Endothelial cell of umbilical vein (primary cell): ENCODE measurements at regions not wholly inside any gene's neighbourhood (a gene's known extent, or its start where the extent isn't known, plus 50 kb on each side); places are given as distances from the start of the nearest gene placed in this dataset.

Source experiments
- BruUV-seq: library from RNA; stranded (reverse); fragments of 400-500 nt; replicated peaks from 2 replicates; lab custom pipeline; 2021; lab: Mats Ljungman, UMichigan
- CTCF ChIA-PET: fragments of 300-600, 350-600 bp; sonication (Branson Sonifier 250); formaldehyde crosslinking; loops from one replicate; lab custom pipeline; 2021; ENCODE audit warnings: antibody characterized with exemption, inconsistent platforms; lab: Charles Lee
- POLR2A ChIA-PET: fragments of 300-600, 350-600 bp; sonication (Branson Sonifier 250); formaldehyde crosslinking; loops from one replicate; lab custom pipeline; 2021; ENCODE audit warnings: antibody characterized with exemption, inconsistent platforms; lab: Charles Lee
- DNase-seq: peaks from one replicate; pipeline ENCODE4 v3.0.0-alpha.2; 2011; ENCODE audit warnings: low read depth, low spot score
- FAIRE-seq: peaks from 2 replicates; lab custom pipeline; 2011; peaks lifted over from hg19 to GRCh38; lab: Jason Lieb, UNC
- H2AFZ ChIP-seq: 2 replicates; pipeline ENCODE4 v1.6.0; 2012; ENCODE audit warnings: low read depth, low read length, control low read depth, inconsistent platforms
- H3K27ac ChIP-seq: 2 replicates; pipeline ENCODE4 v1.5.1; 2011; ENCODE audit warnings: low read depth, mild to moderate bottlenecking, control low read depth, low read length, moderate library complexity; ENCODE audit not compliant: insufficient read depth
- H3K27me3 ChIP-seq, 2 experiments: 2 replicates each; pipeline versions ENCODE4 v1.6.0 to v1.6.1; 2011; ENCODE audit warnings: low read length in 2 of 2, mixed read lengths in 1 of 2; ENCODE audit not compliant: control insufficient read depth in 2 of 2, insufficient read depth in 2 of 2
- H3K36me3 ChIP-seq, 2 experiments: 2 replicates in 1 of 2; 3 replicates in 1 of 2; pipeline ENCODE4 v1.5.1; 2011; ENCODE audit warnings: low read length in 2 of 2, mild to moderate bottlenecking in 1 of 2, moderate library complexity in 1 of 2; ENCODE audit not compliant: control insufficient read depth in 2 of 2, insufficient read depth in 2 of 2; ENCODE audit errors: extremely low read depth in 1 of 2
- H3K4me1 ChIP-seq: 3 replicates; pipeline ENCODE4 v1.5.1; 2011; ENCODE audit warnings: mild to moderate bottlenecking, low read length; ENCODE audit not compliant: control insufficient read depth, insufficient read depth; ENCODE audit errors: extremely low read depth
- H3K4me2 ChIP-seq: 2 replicates; pipeline ENCODE4 v1.6.1; 2011; ENCODE audit warnings: low read length, control low read depth, mixed read lengths; ENCODE audit not compliant: insufficient read depth
- H3K4me3 ChIP-seq, 3 experiments: fragments of 200-600 bp in 1 of 3; sonication (generic), shearing (Covaris generic) in 1 of 3; replicated peaks in 1 of 3; 2 replicates each; pipeline ENCODE4 v1.5.1; 2011 to 2016; ENCODE audit warnings: control low read depth in 3 of 3, low read length in 3 of 3, mild to moderate bottlenecking in 2 of 3, inconsistent platforms in 1 of 3, low read depth in 1 of 3, moderate library complexity in 1 of 3; ENCODE audit not compliant: insufficient read depth in 1 of 3
- H3K79me2 ChIP-seq: 2 replicates; pipeline ENCODE4 v1.6.0; 2012; ENCODE audit warnings: low read length, inconsistent platforms; ENCODE audit not compliant: control insufficient read depth, insufficient read depth
- H3K9ac ChIP-seq: replicated peaks from 2 replicates; pipeline ENCODE3; 2011; ENCODE audit warnings: low read length, control low read depth; ENCODE audit not compliant: insufficient read depth; ENCODE audit errors: extremely low read depth
- H3K9me1 ChIP-seq: replicated peaks from 3 replicates; pipeline ENCODE4 v1.6.0; 2011; ENCODE audit warnings: mild to moderate bottlenecking, low read length; ENCODE audit not compliant: control insufficient read depth, insufficient read depth; ENCODE audit errors: extremely low read depth
- H3K9me3 ChIP-seq: replicated peaks from 2 replicates; pipeline ENCODE4 v1.5.1; 2012; ENCODE audit warnings: low read length, inconsistent platforms; ENCODE audit not compliant: control insufficient read depth, insufficient read depth
- H4K20me1 ChIP-seq: replicated peaks from 2 replicates; pipeline ENCODE3; 2011; ENCODE audit warnings: mild to moderate bottlenecking, low read length; ENCODE audit not compliant: control insufficient read depth, insufficient read depth; ENCODE audit errors: extremely low read depth
- CTCF ChIP-seq, 2 donors: IDR thresholded peaks; 1 replicate in 1 of 2; 2 replicates in 1 of 2; pipeline ENCODE4 v1.5.1; 2011; ENCODE audit warnings: low read length in 2 of 2, mild to moderate bottlenecking in 2 of 2, moderate library complexity in 2 of 2, control low read depth in 1 of 2, inconsistent platforms in 1 of 2, low read depth in 1 of 2; ENCODE audit not compliant: insufficient read depth in 1 of 2; ENCODE audit errors: extremely low read depth in 1 of 2
- FOS ChIP-seq: IDR thresholded peaks from 2 replicates; pipeline ENCODE4 v1.6.1; 2011; ENCODE audit warnings: mild to moderate bottlenecking, low read length, moderate library complexity, borderline replicate concordance; ENCODE audit not compliant: insufficient read depth
- JUN ChIP-seq: IDR thresholded peaks from 2 replicates; pipeline ENCODE4 v1.6.1; 2011; ENCODE audit warnings: borderline replicate concordance, low read depth; ENCODE audit not compliant: insufficient read length, insufficient read depth
- POLR2A ChIP-seq: IDR thresholded peaks from 2 replicates; pipeline ENCODE4 v1.6.1; 2012; ENCODE audit warnings: low read depth, mild to moderate bottlenecking, control low read depth, low read length
- POLR2AphosphoS5 ChIP-seq: IDR thresholded peaks from 2 replicates; pipeline ENCODE4 v1.6.1; 2012; ENCODE audit warnings: low read depth, mild to moderate bottlenecking, control low read depth, low read length, moderate library complexity; ENCODE audit not compliant: insufficient read depth
- dilution Hi-C: fragments of 300-500 bp; cut with MboI; formaldehyde crosslinking; loops from one replicate; pipeline ENCODE4 v1.15.0; 2019; ENCODE audit warnings: low sequenced_read_pairs; ENCODE audit not compliant: extremely low pct_ligation_motif_present
- intact Hi-C: fragments of 100-400 bp; cut with micrococcal nuclease; formaldehyde crosslinking; loops from one replicate; pipeline ENCODE4 v1.10.0; 2022

GRCh38 chr3:102599819-102600576 is 165.2 kb downstream of the ZPLD1 start:
- Histone ChIP-seq H3K9me3 (no peaks in the 10 kb centered on the region), H3K27me3 (no peaks in the 10 kb centered on the region), H3K36me3 (no peaks in the 10 kb centered on the region), H4K20me1 (no peaks in the 10 kb centered on the region), H2AFZ (no peak overlapping the region), H3K4me1 (no peaks in the 10 kb centered on the region), H3K4me2 (no peak overlapping the region), H3K79me2 (no peaks in the 10 kb centered on the region), H3K9ac (no peak overlapping the region), H3K4me3 (no peak overlapping the region), H3K9me1 (no peaks in the 10 kb centered on the region), H3K27ac (no peak overlapping the region)
- no peak for TF ChIP-seq FOS
- no peak for TF ChIP-seq JUN
- TF ChIP-seq CTCF (IDR thresholded peaks at IDR 0.05; ENCODE audit: extremely low read depth in 1 of 2, insufficient read depth in 1 of 2, low read depth in 1 of 2, low read length in 2 of 2): no peak
- intact Hi-C loops (no loop called here), dilution Hi-C loops (no loop called here)
- no TSS peak for BruUV-seq
- FAIRE-seq (no peak), DNase-seq (no peak)
- CTCF ChIA-PET: no interaction called here
- POLR2A ChIA-PET: no interaction called here

- Histone ChIP-seq H3K4me1 (no peaks in the 10 kb centered on the region), H3K36me3 (no peaks in the 10 kb centered on the region), H3K9me3 (no peaks in the 10 kb centered on the region), H3K4me2 (no peak overlapping the region), H3K27me3 (no peaks in the 10 kb centered on the region), H3K9me1 (no peaks in the 10 kb centered on the region), H3K27ac (no peak overlapping the region), H3K4me3 (no peak overlapping the region), H3K79me2 (no peaks in the 10 kb centered on the region), H3K9ac (no peak overlapping the region), H4K20me1 (no peaks in the 10 kb centered on the region), H2AFZ (no peak overlapping the region)
- intact Hi-C loops (no loop called here), dilution Hi-C loops (no loop called here)
- DNase-seq (no peak), FAIRE-seq (no peak)
- ChIA-PET POLR2A (no interaction called here), CTCF (interaction anchor here (1.8 kb wide), 1 partner anchor 113 kb away, joined by 4 read pairs; no protein-coding TSS in a partner anchor)
- no TSS peak for BruUV-seq
- TF ChIP-seq POLR2AphosphoS5 (no peak), JUN (no peak), FOS (no peak), POLR2A (no peak)
Measured at GRCh38 chr3:102605153-102605552, 170.3 kb downstream of the ZPLD1 start.
